Keratinocyte (primary cell): ENCODE measurements at regions not wholly inside any gene's neighbourhood (a gene's known extent, or its start where the extent isn't known, plus 50 kb on each side); places are given as distances from the start of the nearest gene placed in this dataset.

Source experiments
- DNase-seq: peaks from one replicate; pipeline ENCODE4 v3.0.0-alpha.2; 2011; ENCODE audit warnings: low read depth, missing footprints, low spot score
- FAIRE-seq: peaks from 2 replicates; lab custom pipeline; 2011; peaks lifted over from hg19 to GRCh38; lab: Jason Lieb, UNC
- H2AFZ ChIP-seq: 2 replicates; pipeline ENCODE4 v1.6.0; 2012; ENCODE audit warnings: low read length, control low read depth, inconsistent platforms; ENCODE audit not compliant: control insufficient read depth
- H3K27ac ChIP-seq: 2 replicates; pipeline ENCODE4 v1.5.1; 2011; ENCODE audit warnings: low read length; ENCODE audit not compliant: control insufficient read depth, insufficient read depth
- H3K27me3 ChIP-seq: 3 replicates; pipeline ENCODE4 v1.6.0; 2011; ENCODE audit warnings: low read length; ENCODE audit not compliant: control insufficient read depth, insufficient read depth; ENCODE audit errors: extremely low read depth
- H3K36me3 ChIP-seq, 2 experiments: 2 replicates in 1 of 2; 3 replicates in 1 of 2; pipeline ENCODE4 v1.5.1; 2011; ENCODE audit warnings: low read length in 2 of 2, mild to moderate bottlenecking in 1 of 2; ENCODE audit not compliant: control insufficient read depth in 2 of 2, insufficient read depth in 2 of 2; ENCODE audit errors: extremely low read depth in 1 of 2
- H3K4me1 ChIP-seq: 3 replicates; pipeline ENCODE4 v1.5.1; 2011; ENCODE audit warnings: low read length; ENCODE audit not compliant: control insufficient read depth, insufficient read depth; ENCODE audit errors: extremely low read depth
- H3K4me2 ChIP-seq: 3 replicates; pipeline ENCODE4 v1.6.0; 2011; ENCODE audit warnings: low read depth, low read length; ENCODE audit not compliant: control insufficient read depth, insufficient read depth; ENCODE audit errors: extremely low read depth
- H3K4me3 ChIP-seq, 3 experiments: fragments of 200-600 bp in 1 of 3; sonication (generic) in 1 of 3; 2 replicates in 2 of 3; 3 replicates in 1 of 3; pipeline ENCODE4 v1.5.1; 2011 to 2016; ENCODE audit warnings: low read length in 3 of 3, mild to moderate bottlenecking in 3 of 3, control low read depth in 2 of 3, inconsistent platforms in 1 of 3, low read depth in 1 of 3, mixed read lengths in 1 of 3, mixed run types in 1 of 3, moderate library complexity in 1 of 3; ENCODE audit not compliant: control insufficient read depth in 2 of 3, insufficient read depth in 2 of 3; ENCODE audit errors: extremely low read depth in 1 of 3
- H3K79me2 ChIP-seq: 2 replicates; pipeline ENCODE4 v1.6.0; 2012; ENCODE audit warnings: low read length; ENCODE audit not compliant: control insufficient read depth, insufficient read depth
- H3K9ac ChIP-seq: 3 replicates; pipeline ENCODE4 v1.6.0; 2011; ENCODE audit warnings: low read length; ENCODE audit not compliant: control insufficient read depth, insufficient read depth; ENCODE audit errors: extremely low read depth
- H3K9me1 ChIP-seq: 3 replicates; pipeline ENCODE4 v1.6.0; 2011; ENCODE audit warnings: low read length; ENCODE audit not compliant: control insufficient read depth, insufficient read depth; ENCODE audit errors: extremely low read depth
- H3K9me3 ChIP-seq: 2 replicates; pipeline ENCODE4 v1.5.1; 2012; ENCODE audit warnings: low read depth, low read length; ENCODE audit not compliant: control insufficient read depth
- H4K20me1 ChIP-seq: 3 replicates; pipeline ENCODE4 v1.6.0; 2011; ENCODE audit warnings: low read length; ENCODE audit not compliant: control insufficient read depth, insufficient read depth; ENCODE audit errors: extremely low read depth
- CTCF ChIP-seq, 3 experiments: IDR thresholded peaks in 1 of 3; conservative IDR thresholded peaks in 1 of 3; optimal IDR thresholded peaks in 1 of 3; 2 replicates in 2 of 3; 3 replicates in 1 of 3; pipeline versions ENCODE3 to v1.5.1; 2011; ENCODE audit warnings: low read length in 3 of 3, mild to moderate bottlenecking in 3 of 3, moderate library complexity in 2 of 3, control low read depth in 1 of 3, inconsistent platforms in 1 of 3; ENCODE audit not compliant: insufficient read depth in 2 of 3; ENCODE audit errors: extremely low read depth in 1 of 3
- EZH2 ChIP-seq: IDR thresholded peaks from one replicate; pipeline ENCODE4 v1.6.1; 2012; ENCODE audit warnings: inconsistent platforms, mild to moderate bottlenecking, low read length, moderate library complexity
- dilution Hi-C: fragments of 300-500 bp; cut with MboI; formaldehyde crosslinking; loops from one replicate; pipeline ENCODE4 v1.7.0; 2020; ENCODE audit warnings: low sequenced_read_pairs; ENCODE audit not compliant: extremely low pct_ligation_motif_present

- dilution Hi-C loops: no loop called here
- TF ChIP-seq EZH2 (no peak), CTCF (optimal IDR thresholded peaks at IDR 0.05 in 1 of 3, IDR thresholded peaks at IDR 0.05 in 1 of 3, conservative IDR thresholded peaks at IDR 0.05 in 1 of 3; ENCODE audit: extremely low read depth in 1 of 3, insufficient read depth in 2 of 3, low read length in 3 of 3) (no peak)
- no peak for FAIRE-seq
These were observed 276.0 kb downstream of the GPATCH2 start for GRCh38 chr1:217354895-217355294.

DNA sequence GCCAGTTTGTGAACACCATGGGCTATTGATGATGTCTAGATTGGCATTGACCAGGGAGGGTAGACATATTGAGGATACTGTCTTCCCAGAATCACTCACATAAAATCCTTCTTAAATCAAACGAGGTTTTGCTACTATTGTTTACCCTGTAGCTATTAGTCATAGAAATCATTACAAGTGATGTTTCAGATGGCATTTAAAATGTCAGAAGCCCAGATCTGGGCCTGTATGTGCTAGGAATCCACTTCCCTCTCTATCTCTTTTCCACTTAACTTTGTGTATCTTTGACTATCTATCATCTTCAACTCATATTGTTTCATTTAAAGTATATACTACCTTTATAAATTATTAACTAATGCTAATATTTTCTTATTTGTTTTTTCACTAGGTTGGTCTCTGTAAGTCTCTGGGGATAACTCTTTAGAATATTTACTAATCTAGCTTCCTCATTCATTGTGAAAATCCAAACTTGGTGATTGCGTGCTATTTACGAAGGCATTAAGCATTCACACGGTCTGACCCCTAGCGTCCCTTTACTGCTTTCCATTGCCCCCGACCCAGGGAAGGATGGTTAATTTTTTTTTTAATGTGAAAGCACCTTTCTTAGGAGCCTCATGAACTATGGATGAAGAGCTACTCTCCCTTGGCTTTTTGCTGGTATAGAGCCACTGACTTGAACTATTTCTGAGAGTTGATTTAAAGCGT is 281.8 kb downstream of the GPATCH2 start:
- Histone ChIP-seq H3K9me1 (no peaks in the 10 kb centered on the region), H3K4me2 (no peak overlapping the region), H3K36me3 (no peaks in the 10 kb centered on the region), H3K79me2 (no peaks in the 10 kb centered on the region), H3K27me3 (no peaks in the 10 kb centered on the region), H2AFZ (no peak overlapping the region), H3K9ac (no peak overlapping the region), H3K27ac (no peak overlapping the region), H3K4me3 (no peak overlapping the region), H4K20me1 (no peaks in the 10 kb centered on the region), H3K9me3 (no peaks in the 10 kb centered on the region), H3K4me1 (no peaks in the 10 kb centered on the region)
- FAIRE-seq (no peak), DNase-seq (no peak)
- dilution Hi-C loops: no loop called here
- TF ChIP-seq CTCF (optimal IDR thresholded peaks at IDR 0.05 in 1 of 3, IDR thresholded peaks at IDR 0.05 in 1 of 3, conservative IDR thresholded peaks at IDR 0.05 in 1 of 3; ENCODE audit: extremely low read depth in 1 of 3, insufficient read depth in 2 of 3, low read length in 3 of 3): no peak
- no peak for TF ChIP-seq EZH2

More at GRCh38 chr1:217354895-217355294, 276.0 kb downstream of the GPATCH2 start:
- Histone ChIP-seq H2AFZ (no peak overlapping the region), H3K27me3 (no peaks in the 10 kb centered on the region), H3K36me3 (no peaks in the 10 kb centered on the region), H3K4me1 (no peaks in the 10 kb centered on the region), H4K20me1 (no peaks in the 10 kb centered on the region), H3K4me3 (no peak overlapping the region), H3K9me3 (no peaks in the 10 kb centered on the region), H3K79me2 (no peaks in the 10 kb centered on the region), H3K27ac (no peak overlapping the region), H3K9ac (no peak overlapping the region), H3K4me2 (no peak overlapping the region), H3K9me1 (no peaks in the 10 kb centered on the region)
- no peak for DNase-seq
